ENCODE measurements at regions not wholly inside any gene's neighbourhood (a gene's known extent, or its start where the extent isn't known, plus 50 kb on each side); places are given as distances from the start of the nearest gene placed in this dataset.

DNA sequence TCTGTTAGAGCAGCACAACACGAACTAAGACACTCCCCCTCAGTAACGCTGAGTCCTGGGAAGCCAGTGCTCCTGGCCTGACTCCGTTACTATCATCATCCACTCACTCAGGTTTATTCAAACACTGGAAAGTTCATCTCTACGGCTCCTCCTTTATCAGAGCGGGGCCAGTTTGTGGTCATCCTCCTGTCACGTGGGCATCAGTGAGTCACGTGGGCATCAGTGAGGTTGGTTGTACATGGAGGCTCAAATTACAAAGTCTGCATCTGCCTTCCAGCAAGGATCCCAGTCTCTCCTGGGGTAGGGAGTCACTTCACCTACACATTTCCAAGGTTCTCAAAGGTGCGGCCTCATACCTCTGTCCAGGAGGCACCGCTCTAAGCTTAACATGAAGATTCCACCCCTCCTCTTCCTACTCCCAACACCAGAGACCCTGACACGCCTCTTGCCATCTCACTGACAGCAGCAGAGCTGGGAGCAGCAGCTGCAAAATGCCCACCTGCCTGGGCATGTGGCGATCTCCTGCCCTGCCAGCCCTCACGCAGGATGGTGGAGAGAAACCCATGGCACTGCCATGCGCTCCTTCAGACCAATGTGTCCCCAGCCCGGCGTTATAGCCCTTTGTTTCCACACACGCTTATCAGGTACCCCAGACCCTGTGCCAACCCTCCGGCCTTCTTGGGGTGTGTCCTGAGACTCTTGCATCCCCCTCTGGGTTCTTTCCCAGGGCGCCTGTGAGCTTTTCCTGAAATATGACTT is 99.2 kb upstream of the PTPRM start:
- Histone ChIP-seq H3K27me3 (ENCODE audit: control insufficient read depth in 1 of 2, insufficient read depth in 2 of 2, low read length in 2 of 2) (no peaks in the 10 kb centered on the region), H3K36me3 (ENCODE audit: control insufficient read depth in 2 of 2, insufficient read depth in 2 of 2, low read length in 1 of 2) (no peaks in the 10 kb centered on the region), H3K4me1 (ENCODE audit: control insufficient read depth in 2 of 2, insufficient read depth in 2 of 2, low read length in 1 of 2) (no peaks in the 10 kb centered on the region), H3K27ac (ENCODE audit: low read depth in 2 of 2, low read length in 1 of 2) (no peak overlapping the region), H3K9me3 (ENCODE audit: control insufficient read depth in 2 of 2, insufficient read depth in 1 of 2, low read depth in 1 of 2, low read length in 1 of 2) (no peaks in the 10 kb centered on the region), H3K4me3 (ENCODE audit: low read depth in 1 of 2, low read length in 2 of 2) (no peak overlapping the region)
- 75 to 76% methylated on average over 18 of the region's 18 CpGs for WGBS, 2 donors

DNA sequence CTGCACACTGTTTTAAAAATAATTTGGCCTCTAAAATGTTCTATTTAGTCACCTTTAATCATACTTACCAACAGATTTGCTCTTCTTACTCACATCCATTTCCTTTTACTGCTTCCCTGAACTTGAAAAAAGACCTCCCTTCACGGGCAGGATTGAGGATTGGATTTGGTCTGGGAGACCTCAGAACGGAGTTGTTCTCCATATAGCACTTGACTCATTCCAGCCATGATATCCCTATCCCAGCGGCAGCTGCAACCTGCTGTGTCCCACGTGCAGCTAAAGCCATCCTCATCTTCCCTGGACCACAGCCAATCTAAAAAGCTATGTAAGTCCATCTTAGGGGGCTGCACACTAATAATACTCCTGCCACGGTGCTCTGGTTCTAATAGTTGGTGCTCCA is 97.0 kb upstream of the PTPRM start:
- H3K27ac ChIP-seq (ENCODE audit: low read depth in 2 of 2, low read length in 1 of 2): no peak overlapping the region
- no peaks in the 10 kb centered on the region for H3K9me3 ChIP-seq (ENCODE audit: control insufficient read depth in 2 of 2, insufficient read depth in 1 of 2, low read depth in 1 of 2, low read length in 1 of 2)
- no peak overlapping the region for H3K4me3 ChIP-seq (ENCODE audit: low read depth in 1 of 2, low read length in 2 of 2)
- 69 to 79% methylated on average over 5 of the region's 5 CpGs for WGBS, 2 donors
- H3K4me1 ChIP-seq (ENCODE audit: control insufficient read depth in 2 of 2, insufficient read depth in 2 of 2, low read length in 1 of 2): no peaks in the 10 kb centered on the region
- H3K36me3 ChIP-seq (ENCODE audit: control insufficient read depth in 2 of 2, insufficient read depth in 2 of 2, low read length in 1 of 2): no peaks in the 10 kb centered on the region
- no peaks in the 10 kb centered on the region for H3K27me3 ChIP-seq (ENCODE audit: control insufficient read depth in 1 of 2, insufficient read depth in 2 of 2, low read length in 2 of 2)

DNA sequence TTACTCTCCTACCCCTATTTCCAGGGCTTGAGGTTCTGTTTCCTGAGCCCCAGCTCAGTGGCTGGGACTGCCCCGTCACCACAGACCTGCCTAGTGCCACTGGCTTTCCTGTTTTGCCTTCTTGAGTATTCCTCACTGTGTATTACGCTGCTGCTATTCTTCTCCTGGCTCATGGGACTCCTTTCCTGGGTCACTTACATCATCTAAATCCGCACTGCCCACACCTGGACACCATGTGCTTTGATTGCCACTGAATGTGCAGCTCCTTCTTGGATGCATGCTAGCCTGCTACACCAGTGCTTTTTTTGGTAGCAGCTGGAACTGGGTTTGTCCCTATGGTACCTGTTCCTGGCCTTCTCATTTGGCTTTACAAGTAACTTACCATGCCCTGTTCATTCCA is 96.6 kb upstream of the PTPRM start:
- WGBS, 2 donors: 81 to 86% methylated on average over 3 of the region's 3 CpGs
- H3K4me1 ChIP-seq (ENCODE audit: control insufficient read depth in 2 of 2, insufficient read depth in 2 of 2, low read length in 1 of 2): no peaks in the 10 kb centered on the region
- H3K4me3 ChIP-seq (ENCODE audit: low read depth in 1 of 2, low read length in 2 of 2): no peak overlapping the region
- H3K9me3 ChIP-seq (ENCODE audit: control insufficient read depth in 2 of 2, insufficient read depth in 1 of 2, low read depth in 1 of 2, low read length in 1 of 2): no peaks in the 10 kb centered on the region
- peaks cover 0 to under 1% of the 10 kb centered on the region in 2 donors for H3K27me3 ChIP-seq (ENCODE audit: control insufficient read depth in 1 of 2, insufficient read depth in 2 of 2, low read length in 2 of 2)
- H3K27ac ChIP-seq (ENCODE audit: low read depth in 2 of 2, low read length in 1 of 2): no peak overlapping the region
- H3K36me3 ChIP-seq (ENCODE audit: control insufficient read depth in 2 of 2, insufficient read depth in 2 of 2, low read length in 1 of 2): no peaks in the 10 kb centered on the region

DNA sequence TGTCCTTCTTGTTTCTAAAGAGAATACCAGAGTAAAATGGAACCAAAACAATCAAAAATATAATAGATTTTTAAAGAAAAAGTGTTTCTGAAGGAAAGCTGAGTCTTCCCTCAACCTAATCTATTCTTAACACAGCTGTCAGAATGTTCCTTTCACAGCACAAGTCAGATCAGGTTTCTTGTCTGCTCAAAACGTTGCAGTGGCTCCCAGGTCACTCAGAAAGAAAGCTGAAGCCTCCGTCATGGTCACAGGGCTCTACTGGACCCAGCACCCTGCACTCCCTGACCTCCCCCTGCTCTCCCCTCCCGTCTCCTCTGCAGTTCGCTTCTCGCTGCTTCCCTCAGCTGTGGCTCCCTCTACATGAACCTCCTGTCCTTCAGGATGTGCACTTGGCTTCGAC is 90.7 kb upstream of the PTPRM start:
- H3K4me3 ChIP-seq (ENCODE audit: low read depth in 1 of 2, low read length in 2 of 2): no peak overlapping the region
- H3K36me3 ChIP-seq (ENCODE audit: control insufficient read depth in 2 of 2, insufficient read depth in 2 of 2, low read length in 1 of 2): no peaks in the 10 kb centered on the region
- no peak overlapping the region for H3K27ac ChIP-seq (ENCODE audit: low read depth in 2 of 2, low read length in 1 of 2)
- peaks cover 0 to 3% of the 10 kb centered on the region in 2 donors for H3K27me3 ChIP-seq (ENCODE audit: control insufficient read depth in 1 of 2, insufficient read depth in 2 of 2, low read length in 2 of 2)
- H3K4me1 ChIP-seq (ENCODE audit: control insufficient read depth in 2 of 2, insufficient read depth in 2 of 2, low read length in 1 of 2): no peaks in the 10 kb centered on the region
- 65 to 66% methylated on average over 6 of the region's 6 CpGs for WGBS, 2 donors
- H3K9me3 ChIP-seq (ENCODE audit: control insufficient read depth in 2 of 2, insufficient read depth in 1 of 2, low read depth in 1 of 2, low read length in 1 of 2): peaks cover 0 to 2% of the 10 kb centered on the region in 2 donors

DNA sequence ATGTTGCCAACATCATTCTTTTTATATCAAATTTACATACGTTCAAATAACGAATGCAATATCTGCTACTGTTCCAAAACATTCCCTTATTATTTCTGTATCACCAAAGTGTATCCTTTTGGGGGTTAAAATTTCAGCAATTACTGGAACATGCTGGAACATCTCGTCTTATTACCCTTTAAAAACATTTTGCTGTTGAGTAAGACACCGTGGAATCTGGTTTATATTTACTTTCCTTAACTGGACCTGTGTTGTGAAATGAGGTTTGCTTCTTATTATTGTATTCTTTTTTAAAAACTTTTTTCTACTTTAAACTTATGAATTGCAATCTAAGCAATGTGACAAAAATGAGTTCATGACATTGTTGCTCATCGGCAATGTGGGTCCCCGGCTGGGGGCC is 87.4 kb upstream of the PTPRM start:
- 69% methylated on average over 6 of the region's 6 CpGs for WGBS, 2 donors
- Histone ChIP-seq H3K36me3 (ENCODE audit: control insufficient read depth in 2 of 2, insufficient read depth in 2 of 2, low read length in 1 of 2) (no peaks in the 10 kb centered on the region), H3K27ac (ENCODE audit: low read depth in 2 of 2, low read length in 1 of 2) (no peak overlapping the region), H3K4me1 (ENCODE audit: control insufficient read depth in 2 of 2, insufficient read depth in 2 of 2, low read length in 1 of 2) (no peaks in the 10 kb centered on the region), H3K27me3 (ENCODE audit: control insufficient read depth in 1 of 2, insufficient read depth in 2 of 2, low read length in 2 of 2) (peaks cover 0 to 3% of the 10 kb centered on the region in 2 donors), H3K4me3 (ENCODE audit: low read depth in 1 of 2, low read length in 2 of 2) (no peak overlapping the region), H3K9me3 (ENCODE audit: control insufficient read depth in 2 of 2, insufficient read depth in 1 of 2, low read depth in 1 of 2, low read length in 1 of 2) (peaks cover 0 to 2% of the 10 kb centered on the region in 2 donors)

DNA sequence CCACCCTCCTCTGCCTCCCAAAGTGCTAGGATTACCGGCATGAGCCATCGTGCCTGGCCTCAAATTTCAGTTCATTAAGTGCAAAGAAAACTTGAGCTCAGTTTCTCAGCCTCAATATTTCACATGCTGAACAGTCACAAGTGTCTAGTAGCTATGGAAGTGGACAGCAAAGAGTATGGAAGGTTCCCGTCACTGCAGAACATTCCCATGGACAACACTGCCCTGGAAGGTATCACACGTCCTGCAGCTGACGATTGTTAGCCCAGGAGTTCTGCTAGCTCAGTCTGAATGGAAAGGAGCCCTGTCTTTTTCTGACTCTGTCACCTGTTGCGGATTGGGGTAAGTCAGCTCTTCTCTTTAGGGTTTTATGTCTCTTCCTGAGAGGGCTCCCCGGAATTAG is 86.2 kb upstream of the PTPRM start:
- H3K36me3 ChIP-seq (ENCODE audit: control insufficient read depth in 2 of 2, insufficient read depth in 2 of 2, low read length in 1 of 2): no peaks in the 10 kb centered on the region
- H3K27me3 ChIP-seq (ENCODE audit: control insufficient read depth in 1 of 2, insufficient read depth in 2 of 2, low read length in 2 of 2): no peaks in the 10 kb centered on the region
- H3K27ac ChIP-seq (ENCODE audit: low read depth in 2 of 2, low read length in 1 of 2): no peak overlapping the region
- WGBS, 2 donors: 94 to 97% methylated on average over 7 of the region's 7 CpGs
- H3K4me1 ChIP-seq (ENCODE audit: control insufficient read depth in 2 of 2, insufficient read depth in 2 of 2, low read length in 1 of 2): no peaks in the 10 kb centered on the region
- no peak overlapping the region for H3K4me3 ChIP-seq (ENCODE audit: low read depth in 1 of 2, low read length in 2 of 2)
- H3K9me3 ChIP-seq (ENCODE audit: control insufficient read depth in 2 of 2, insufficient read depth in 1 of 2, low read depth in 1 of 2, low read length in 1 of 2): no peaks in the 10 kb centered on the region

DNA sequence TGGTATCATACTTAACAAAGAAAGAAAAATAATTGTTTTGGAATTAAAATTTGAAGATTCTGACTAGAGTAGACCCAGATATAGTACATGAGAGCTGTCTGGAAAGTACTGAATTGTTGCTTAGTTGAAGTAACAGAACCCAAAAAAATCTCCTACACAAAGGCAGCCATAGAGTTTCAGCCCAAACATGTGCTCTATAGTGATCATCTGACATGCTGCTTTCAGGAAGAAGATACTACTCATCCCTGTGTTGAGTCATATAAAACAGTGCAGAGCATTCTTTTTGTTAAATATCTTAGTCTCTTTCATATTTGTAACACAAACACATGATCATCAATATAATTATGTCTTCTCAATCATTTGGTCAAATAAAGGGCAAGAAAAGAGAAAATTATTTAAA is 84.8 kb upstream of the PTPRM start:
- H3K27ac ChIP-seq (ENCODE audit: low read depth in 2 of 2, low read length in 1 of 2): no peak overlapping the region
- no peak overlapping the region for H3K4me3 ChIP-seq (ENCODE audit: low read depth in 1 of 2, low read length in 2 of 2)
- H3K36me3 ChIP-seq (ENCODE audit: control insufficient read depth in 2 of 2, insufficient read depth in 2 of 2, low read length in 1 of 2): no peaks in the 10 kb centered on the region
- no peaks in the 10 kb centered on the region for H3K27me3 ChIP-seq (ENCODE audit: control insufficient read depth in 1 of 2, insufficient read depth in 2 of 2, low read length in 2 of 2)
- no peaks in the 10 kb centered on the region for H3K4me1 ChIP-seq (ENCODE audit: control insufficient read depth in 2 of 2, insufficient read depth in 2 of 2, low read length in 1 of 2)
- no peaks in the 10 kb centered on the region for H3K9me3 ChIP-seq (ENCODE audit: control insufficient read depth in 2 of 2, insufficient read depth in 1 of 2, low read depth in 1 of 2, low read length in 1 of 2)

DNA sequence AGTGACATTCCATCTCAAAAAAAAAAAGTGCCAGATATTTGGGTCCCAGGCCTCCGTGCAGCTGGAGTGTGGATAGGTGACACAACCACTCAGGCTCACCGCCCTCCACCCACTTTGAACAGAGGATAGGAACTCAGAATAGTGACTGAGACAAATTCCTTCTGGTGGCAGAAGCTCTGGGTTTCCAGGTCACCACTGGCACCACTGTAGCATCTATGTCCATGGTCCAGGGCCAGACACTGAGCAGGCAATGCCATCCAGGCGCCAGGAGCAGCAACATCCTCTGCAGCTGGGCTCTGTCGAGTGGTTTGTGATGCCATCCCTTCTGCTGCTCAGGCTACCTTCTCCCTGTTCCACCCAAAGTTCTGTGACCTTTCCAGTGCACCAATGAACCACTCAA is 81.5 kb upstream of the PTPRM start:
- 93% methylated on average over 4 of the region's 4 CpGs for WGBS, 2 donors
- H3K36me3 ChIP-seq (ENCODE audit: control insufficient read depth in 2 of 2, insufficient read depth in 2 of 2, low read length in 1 of 2): no peaks in the 10 kb centered on the region
- H3K4me3 ChIP-seq (ENCODE audit: low read depth in 1 of 2, low read length in 2 of 2): no peak overlapping the region
- H3K4me1 ChIP-seq (ENCODE audit: control insufficient read depth in 2 of 2, insufficient read depth in 2 of 2, low read length in 1 of 2): no peaks in the 10 kb centered on the region
- H3K27ac ChIP-seq (ENCODE audit: low read depth in 2 of 2, low read length in 1 of 2): no peak overlapping the region
- no peaks in the 10 kb centered on the region for H3K27me3 ChIP-seq (ENCODE audit: control insufficient read depth in 1 of 2, insufficient read depth in 2 of 2, low read length in 2 of 2)
- no peaks in the 10 kb centered on the region for H3K9me3 ChIP-seq (ENCODE audit: control insufficient read depth in 2 of 2, insufficient read depth in 1 of 2, low read depth in 1 of 2, low read length in 1 of 2)

DNA sequence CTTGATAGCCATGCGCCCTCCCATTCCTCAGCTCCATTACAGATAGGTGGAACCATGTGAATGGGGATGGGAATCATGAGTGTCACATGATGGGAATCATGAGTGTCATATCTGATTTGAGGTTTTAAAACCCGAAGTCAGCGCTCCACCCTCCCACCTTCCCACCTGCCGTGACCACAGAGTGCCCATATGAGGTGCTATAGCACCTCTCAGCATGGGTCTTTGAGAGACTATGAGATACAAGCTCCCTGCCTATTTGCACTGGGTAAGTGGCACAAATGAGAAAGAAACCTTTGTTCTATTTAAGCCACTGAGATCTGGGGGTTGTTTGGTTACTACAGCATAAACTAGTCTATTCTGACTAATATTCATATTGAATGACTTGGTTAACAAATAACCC is 78.5 kb upstream of the PTPRM start:
- Histone ChIP-seq H3K36me3 (ENCODE audit: control insufficient read depth in 2 of 2, insufficient read depth in 2 of 2, low read length in 1 of 2) (no peaks in the 10 kb centered on the region), H3K27me3 (ENCODE audit: control insufficient read depth in 1 of 2, insufficient read depth in 2 of 2, low read length in 2 of 2) (no peaks in the 10 kb centered on the region), H3K9me3 (ENCODE audit: control insufficient read depth in 2 of 2, insufficient read depth in 1 of 2, low read depth in 1 of 2, low read length in 1 of 2) (no peaks in the 10 kb centered on the region), H3K27ac (ENCODE audit: low read depth in 2 of 2, low read length in 1 of 2) (no peak overlapping the region), H3K4me3 (ENCODE audit: low read depth in 1 of 2, low read length in 2 of 2) (no peak overlapping the region), H3K4me1 (ENCODE audit: control insufficient read depth in 2 of 2, insufficient read depth in 2 of 2, low read length in 1 of 2) (no peaks in the 10 kb centered on the region)
- WGBS, 2 donors: 63 to 66% methylated on average over 4 of the region's 4 CpGs

DNA sequence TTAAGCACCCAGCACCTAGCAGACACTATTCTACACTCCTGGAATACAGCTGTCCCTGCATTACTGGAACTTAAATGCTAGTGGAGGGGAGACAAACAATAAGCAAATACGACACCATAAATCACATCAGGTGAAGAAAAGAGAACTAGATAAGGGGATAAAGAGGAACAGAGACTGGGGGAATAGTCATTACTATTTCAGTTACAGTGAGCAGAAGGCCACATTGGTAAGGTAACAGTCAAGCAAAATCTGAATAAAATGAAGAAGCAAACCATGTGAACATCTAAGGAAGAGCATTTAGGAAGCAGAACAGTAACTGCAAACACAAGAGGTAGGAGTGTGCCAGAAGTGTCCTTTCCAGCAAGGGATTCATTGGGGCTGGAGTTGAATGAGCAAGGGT is 77.0 kb upstream of the PTPRM start:
- Histone ChIP-seq H3K27ac (ENCODE audit: low read depth in 2 of 2, low read length in 1 of 2) (no peak overlapping the region), H3K4me3 (ENCODE audit: low read depth in 1 of 2, low read length in 2 of 2) (no peak overlapping the region), H3K9me3 (ENCODE audit: control insufficient read depth in 2 of 2, insufficient read depth in 1 of 2, low read depth in 1 of 2, low read length in 1 of 2) (no peaks in the 10 kb centered on the region), H3K27me3 (ENCODE audit: control insufficient read depth in 1 of 2, insufficient read depth in 2 of 2, low read length in 2 of 2) (no peaks in the 10 kb centered on the region), H3K4me1 (ENCODE audit: control insufficient read depth in 2 of 2, insufficient read depth in 2 of 2, low read length in 1 of 2) (no peaks in the 10 kb centered on the region), H3K36me3 (ENCODE audit: control insufficient read depth in 2 of 2, insufficient read depth in 2 of 2, low read length in 1 of 2) (no peaks in the 10 kb centered on the region)
- WGBS, 2 donors: 89 to 96% methylated on average over 1 of the region's 1 CpG
